Prostate gland (tissue), 2 donors: ENCODE measurements at regions not wholly inside any gene's neighbourhood (a gene's known extent, or its start where the extent isn't known, plus 50 kb on each side); places are given as distances from the start of the nearest gene placed in this dataset.

ENCODE experiments used
- CTCF ChIP-seq, 4 experiments: fragments of 200-600 bp in 2 of 4; fragments of 450-650 bp in 2 of 4; sonication (generic) in 2 of 4; IDR thresholded peaks; 1 replicate in 3 of 4; 2 replicates in 1 of 4; pipeline ENCODE4 v1.5.1; 2016 to 2019; ENCODE audit warnings: antibody characterized with exemption in 4 of 4, mild to moderate bottlenecking in 2 of 4, moderate library complexity in 2 of 4
- POLR2A ChIP-seq: fragments of 450-650 bp; IDR thresholded peaks from one replicate; pipeline ENCODE4 v1.6.1; 2016; ENCODE audit warnings: antibody characterized with exemption, mild to moderate bottlenecking

GRCh38 chr2:62430146-62430545, 75.8 kb downstream of the TMEM17 start:
- TF ChIP-seq CTCF (IDR thresholded peaks at IDR 0.05) = no peak
- TF ChIP-seq POLR2A = no peak
